PC-9 (cell line): ENCODE measurements at regions not wholly inside any gene's neighbourhood (a gene's known extent, or its start where the extent isn't known, plus 50 kb on each side); places are given as distances from the start of the nearest gene placed in this dataset.
"Not testable (repeated sequence)": the region's sequence is repeated elsewhere in the genome, so short reads cannot be mapped to it uniquely, and the experiment has no call there.

Experiments used
- BruUV-seq: library from RNA; stranded (reverse); fragments of 400-500 nt; replicated peaks from 2 replicates; lab custom pipeline; 2021; lab: Mats Ljungman, UMichigan
- CTCF ChIA-PET: fragments of 300-600 bp; sonication (Branson Sonifier 250); formaldehyde crosslinking; loops from one replicate; lab custom pipeline; 2022; ENCODE audit warnings: antibody characterized with exemption; lab: Charles Lee
- POLR2A ChIA-PET: fragments of 300-600 bp; sonication (Branson Sonifier 250); formaldehyde crosslinking; loops from one replicate; lab custom pipeline; 2022; ENCODE audit warnings: antibody characterized with exemption; ENCODE audit not compliant: unreplicated experiment; lab: Charles Lee
- DNase-seq, 2 experiments: peaks; one replicate each; pipeline versions ENCODE4 v3.0.0 to v3.0.0-alpha.2; 2015 to 2022; ENCODE audit warnings: mixed read lengths in 1 of 2
- H2AFZ ChIP-seq: fragments of 200-600 bp; sonication (generic); 2 replicates; pipeline ENCODE4 v1.8.1; 2017; ENCODE audit warnings: antibody characterized with exemption
- H3F3A ChIP-seq: fragments of 200-600 bp; sonication (generic); 2 replicates; pipeline ENCODE4 v1.8.1; 2017; ENCODE audit warnings: antibody characterized with exemption, mild to moderate bottlenecking, low read depth; ENCODE audit not compliant: insufficient read depth
- H3K27ac ChIP-seq: fragments of 200-600 bp; sonication (generic); 2 replicates; pipeline ENCODE4 v1.6.1; 2016; ENCODE audit warnings: mixed run types
- H3K27me3 ChIP-seq: fragments of 200-600 bp; sonication (generic); 2 replicates; pipeline ENCODE4 v1.6.1; 2016; ENCODE audit warnings: low read depth, mixed run types; ENCODE audit not compliant: insufficient read depth
- H3K36me3 ChIP-seq: fragments of 200-600 bp; sonication (generic); 2 replicates; pipeline ENCODE4 v1.6.1; 2016; ENCODE audit warnings: low read depth, mixed run types
- H3K4me1 ChIP-seq: fragments of 200-600 bp; sonication (generic); replicated peaks from 2 replicates; pipeline ENCODE4 v1.6.1; 2016; ENCODE audit warnings: mixed run types; ENCODE audit not compliant: insufficient read depth
- H3K4me2 ChIP-seq: fragments of 200-600 bp; sonication (generic); 2 replicates; pipeline ENCODE4 v1.6.1; 2017; ENCODE audit warnings: mixed run types
- H3K4me3 ChIP-seq: fragments of 200-600 bp; sonication (generic); 2 replicates; pipeline ENCODE4 v1.6.1; 2016; ENCODE audit warnings: mixed run types
- H3K79me2 ChIP-seq: fragments of 200-600 bp; sonication (generic); 2 replicates; pipeline ENCODE4 v1.6.1; 2017; ENCODE audit warnings: low read depth, mixed run types
- H3K9me2 ChIP-seq: fragments of 200-600 bp; sonication (generic); 2 replicates; pipeline ENCODE4 v1.8.1; 2017; ENCODE audit warnings: mild to moderate bottlenecking; ENCODE audit not compliant: insufficient read depth
- H3K9me3 ChIP-seq: fragments of 200-600 bp; sonication (generic); 2 replicates; pipeline ENCODE4 v1.8.1; 2016; ENCODE audit warnings: low read depth; ENCODE audit not compliant: insufficient read depth
- H4K20me1 ChIP-seq: fragments of 200-600 bp; sonication (generic); 2 replicates; pipeline ENCODE4 v1.8.1; 2017; ENCODE audit not compliant: insufficient read depth
- CTCF ChIP-seq: fragments of 200-600 bp; sonication (generic); conservative IDR thresholded peaks from 2 replicates; pipeline ENCODE4 v1.6.1; 2017; ENCODE audit warnings: mixed run types, antibody characterized with exemption, mild to moderate bottlenecking, moderate library complexity
- EZH2 ChIP-seq: fragments of 200-600 bp; sonication (generic); IDR thresholded peaks from 2 replicates; pipeline ENCODE4 v1.8.0; 2017; ENCODE audit warnings: antibody characterized with exemption, low read depth
- intact Hi-C: fragments of 100-400 bp; cut with micrococcal nuclease; formaldehyde crosslinking; loops from one replicate; pipeline ENCODE4 v1.10.0; 2022; ENCODE audit not compliant: unreplicated experiment

- CTCF ChIA-PET, H2AFZ ChIP-seq, BruUV-seq, H3K4me2 ChIP-seq, H3K4me3 ChIP-seq, POLR2A ChIA-PET, H3K27ac ChIP-seq, H3K79me2 ChIP-seq, H3K4me1 ChIP-seq, intact Hi-C loops, H4K20me1 ChIP-seq, DNase-seq, H3K9me3 ChIP-seq, H3K9me2 ChIP-seq, H3K36me3 ChIP-seq, H3F3A ChIP-seq: not testable (repeated sequence)
- peaks cover 18% of the 10 kb centered on the region; the same call in 1 of the 2 replicates for H3K27me3 ChIP-seq
Observed at GRCh38 chr1:65657609-65658008, 135.1 kb upstream of the PDE4B start.

GRCh38 chr1:65658122-65658521, 134.6 kb upstream of the PDE4B start:
- H3K4me2 ChIP-seq, result no peak overlapping the region
- H3K4me3 ChIP-seq, result no peak overlapping the region
- H4K20me1 ChIP-seq, result no peaks in the 10 kb centered on the region
- no peak overlapping the region for H3K27ac ChIP-seq
- TF ChIP-seq EZH2 (no peak), CTCF (no peak)
- BruUV-seq, result no TSS peak
- CTCF ChIA-PET, result no interaction called here
- intact Hi-C loops, result no loop called here
- POLR2A ChIA-PET, result no interaction called here
- H2AFZ ChIP-seq, result no peak overlapping the region
- no peaks in the 10 kb centered on the region for H3K9me3 ChIP-seq
- DNase-seq, result no peak
- H3K27me3 ChIP-seq, result peaks cover 15% of the 10 kb centered on the region; the same call in 1 of the 2 replicates
- no peaks in the 10 kb centered on the region for H3K4me1 ChIP-seq
- no peaks in the 10 kb centered on the region for H3K79me2 ChIP-seq
- no peaks in the 10 kb centered on the region; the same call in 1 of the 2 replicates for H3K9me2 ChIP-seq
- no peaks in the 10 kb centered on the region for H3K36me3 ChIP-seq
- H3F3A ChIP-seq, result no peaks in the 10 kb centered on the region

GRCh38 chr1:65668368-65668767, 124.3 kb upstream of the PDE4B start:
- POLR2A ChIA-PET, result no interaction called here
- no peak for DNase-seq
- no peak overlapping the region for H3K27ac ChIP-seq
- H3K9me2 ChIP-seq, result no peaks in the 10 kb centered on the region
- no peaks in the 10 kb centered on the region for H3F3A ChIP-seq
- CTCF ChIA-PET, result no interaction called here
- no peaks in the 10 kb centered on the region for H3K27me3 ChIP-seq
- intact Hi-C loops, result no loop called here
- H4K20me1 ChIP-seq, result no peaks in the 10 kb centered on the region
- TF ChIP-seq EZH2 (no peak), CTCF (no peak)
- H3K79me2 ChIP-seq, result no peaks in the 10 kb centered on the region
- BruUV-seq, result no TSS peak
- H3K36me3 ChIP-seq, result no peaks in the 10 kb centered on the region
- no peak overlapping the region for H3K4me2 ChIP-seq
- no peak overlapping the region for H2AFZ ChIP-seq
- H3K4me1 ChIP-seq, result no peaks in the 10 kb centered on the region
- no peak overlapping the region for H3K4me3 ChIP-seq
- no peaks in the 10 kb centered on the region for H3K9me3 ChIP-seq

- H3K9me2 ChIP-seq, result no peaks in the 10 kb centered on the region
- H3K4me3 ChIP-seq, result no peak overlapping the region
- H3K79me2 ChIP-seq, result no peaks in the 10 kb centered on the region
- no peaks in the 10 kb centered on the region for H3K4me1 ChIP-seq
- CTCF ChIA-PET, result no interaction called here
- POLR2A ChIA-PET, result no interaction called here
- H3K27ac ChIP-seq, result no peak overlapping the region
- DNase-seq, result no peak
- no TSS peak for BruUV-seq
- H3K36me3 ChIP-seq, result no peaks in the 10 kb centered on the region
- no peaks in the 10 kb centered on the region for H4K20me1 ChIP-seq
- H3K9me3 ChIP-seq, result no peaks in the 10 kb centered on the region
- H3K4me2 ChIP-seq, result no peak overlapping the region
- no peak overlapping the region for H2AFZ ChIP-seq
- intact Hi-C loops, result no loop called here
- no peaks in the 10 kb centered on the region for H3F3A ChIP-seq
- no peaks in the 10 kb centered on the region for H3K27me3 ChIP-seq
- no peak for TF ChIP-seq CTCF
- TF ChIP-seq EZH2, result no peak
Observed at GRCh38 chr1:65670518-65670917, 122.2 kb upstream of the PDE4B start.
